ENCODE measurements at regions not wholly inside any gene's neighbourhood (a gene's known extent, or its start where the extent isn't known, plus 50 kb on each side); places are given as distances from the start of the nearest gene placed in this dataset.

- TF ChIP-seq CTCF (IDR thresholded peaks at IDR 0.05) (no peak), POLR2A (IDR thresholded peaks at IDR 0.05) (no peak)
Observed at GRCh38 chr5:120122703-120123102, 341.4 kb upstream of the PRR16 start.

All from right lobe of liver (tissue), 4 donors.